ENCODE measurements at regions not wholly inside any gene's neighbourhood (a gene's known extent, or its start where the extent isn't known, plus 50 kb on each side); places are given as distances from the start of the nearest gene placed in this dataset.

- TF ChIP-seq CTCF (IDR thresholded peaks at IDR 0.05; ENCODE audit: partially characterized antibody, unreplicated experiment), result no peak
- DNase-seq, result no peak
- Mint-ChIP-seq H3K36me3 (ENCODE audit: unreplicated experiment) (no peaks in the 10 kb centered on the region), H3K27me3 (ENCODE audit: unreplicated experiment) (peaks cover 1% of the 10 kb centered on the region), H3K4me3 (ENCODE audit: unreplicated experiment) (no peak overlapping the region), H3K4me1 (ENCODE audit: low read depth, unreplicated experiment) (no peaks in the 10 kb centered on the region), H3K27ac (ENCODE audit: unreplicated experiment) (no peak overlapping the region), H3K9me3 (ENCODE audit: unreplicated experiment) (no peaks in the 10 kb centered on the region)
Measured at GRCh38 chr3:74858086-74858485, 243.6 kb upstream of the CNTN3 start.

- H3K27me3 Mint-ChIP-seq (ENCODE audit: unreplicated experiment), result peaks cover 2% of the 10 kb centered on the region
- no peak for TF ChIP-seq CTCF (IDR thresholded peaks at IDR 0.05; ENCODE audit: partially characterized antibody, unreplicated experiment)
- DNase-seq, result no peak
- H3K4me1 Mint-ChIP-seq (ENCODE audit: low read depth, unreplicated experiment), result no peaks in the 10 kb centered on the region
- no peaks in the 10 kb centered on the region for H3K9me3 Mint-ChIP-seq (ENCODE audit: unreplicated experiment)
- H3K27ac Mint-ChIP-seq (ENCODE audit: unreplicated experiment), result no peak overlapping the region
- H3K4me3 Mint-ChIP-seq (ENCODE audit: unreplicated experiment), result no peak overlapping the region
- no peaks in the 10 kb centered on the region for H3K36me3 Mint-ChIP-seq (ENCODE audit: unreplicated experiment)
Measured at GRCh38 chr3:74850381-74850780, 235.9 kb upstream of the CNTN3 start.

GRCh38 chr3:74847093-74847492 is 232.6 kb upstream of the CNTN3 start:
- Mint-ChIP-seq H3K9me3 (ENCODE audit: unreplicated experiment) (no peaks in the 10 kb centered on the region), H3K4me3 (ENCODE audit: unreplicated experiment) (no peak overlapping the region), H3K36me3 (ENCODE audit: unreplicated experiment) (no peaks in the 10 kb centered on the region), H3K27me3 (ENCODE audit: unreplicated experiment) (peaks cover 2% of the 10 kb centered on the region), H3K4me1 (ENCODE audit: low read depth, unreplicated experiment) (no peaks in the 10 kb centered on the region), H3K27ac (ENCODE audit: unreplicated experiment) (no peak overlapping the region)
- no peak for TF ChIP-seq CTCF (IDR thresholded peaks at IDR 0.05; ENCODE audit: partially characterized antibody, unreplicated experiment)
- DNase-seq, result no peak

GRCh38 chr3:74845081-74845480 is 230.6 kb upstream of the CNTN3 start:
- Mint-ChIP-seq H3K27me3 (ENCODE audit: unreplicated experiment) (no peaks in the 10 kb centered on the region), H3K4me1 (ENCODE audit: low read depth, unreplicated experiment) (no peaks in the 10 kb centered on the region)

GRCh38 chr3:74844428-74844827 is 230.0 kb upstream of the CNTN3 start:
- no peaks in the 10 kb centered on the region for H3K36me3 Mint-ChIP-seq (ENCODE audit: unreplicated experiment)
- H3K27me3 Mint-ChIP-seq (ENCODE audit: unreplicated experiment), result no peaks in the 10 kb centered on the region
- TF ChIP-seq CTCF (IDR thresholded peaks at IDR 0.05; ENCODE audit: partially characterized antibody, unreplicated experiment), result no peak
- H3K4me1 Mint-ChIP-seq (ENCODE audit: low read depth, unreplicated experiment), result no peaks in the 10 kb centered on the region
- H3K9me3 Mint-ChIP-seq (ENCODE audit: unreplicated experiment), result no peaks in the 10 kb centered on the region
- no peak overlapping the region for H3K4me3 Mint-ChIP-seq (ENCODE audit: unreplicated experiment)
- H3K27ac Mint-ChIP-seq (ENCODE audit: unreplicated experiment), result no peak overlapping the region
- DNase-seq, result no peak

More at GRCh38 chr3:74845081-74845480, 230.6 kb upstream of the CNTN3 start:
- TF ChIP-seq CTCF (IDR thresholded peaks at IDR 0.05; ENCODE audit: partially characterized antibody, unreplicated experiment), result no peak
- no peak for DNase-seq
- H3K36me3 Mint-ChIP-seq (ENCODE audit: unreplicated experiment), result no peaks in the 10 kb centered on the region
- H3K9me3 Mint-ChIP-seq (ENCODE audit: unreplicated experiment), result no peaks in the 10 kb centered on the region
- H3K27ac Mint-ChIP-seq (ENCODE audit: unreplicated experiment), result no peak overlapping the region
- H3K4me3 Mint-ChIP-seq (ENCODE audit: unreplicated experiment), result no peak overlapping the region

All from glutamatergic neuron (in vitro differentiated cells).